Tibial artery (tissue), 4 donors: ENCODE measurements at regions not wholly inside any gene's neighbourhood (a gene's known extent, or its start where the extent isn't known, plus 50 kb on each side); places are given as distances from the start of the nearest gene placed in this dataset.

Source experiments
- DNase-seq, 2 donors: peaks; one replicate each; pipeline ENCODE4 v3.0.0-alpha.2; 2019
- H3K27ac ChIP-seq, 2 donors: fragments of 200-600 bp; sonication (generic) in 1 of 2; 1 replicate in 1 of 2; 2 replicates in 1 of 2; pipeline ENCODE4 v1.5.1; 2018 to 2019; ENCODE audit warnings: mild to moderate bottlenecking in 1 of 2
- H3K27me3 ChIP-seq, 2 donors: fragments of 200-600 bp; sonication (generic) in 1 of 2; one replicate each; pipeline versions ENCODE4 v1.5.1 to v1.6.0; 2016 to 2019
- H3K36me3 ChIP-seq, 3 donors: fragments of 200-600 bp; sonication (generic) in 2 of 3; one replicate each; pipeline ENCODE4 v1.5.1; 2016 to 2019; ENCODE audit warnings: mild to moderate bottlenecking in 2 of 3
- H3K4me1 ChIP-seq, 4 donors: fragments of 200-600 bp; sonication (generic) in 2 of 4; 1 replicate in 3 of 4; 2 replicates in 1 of 4; pipeline ENCODE4 v1.5.1; 2016 to 2019
- H3K4me3 ChIP-seq, 2 donors: fragments of 200-600 bp; sonication (generic) in 1 of 2; 1 replicate in 1 of 2; 2 replicates in 1 of 2; pipeline ENCODE4 v1.5.1; 2018 to 2019; ENCODE audit warnings: mild to moderate bottlenecking in 2 of 2
- H3K9me3 ChIP-seq, 3 donors: fragments of 200-600 bp; sonication (generic) in 1 of 3; one replicate each; pipeline ENCODE4 v1.5.1; 2016 to 2019
- intact Hi-C: fragments of 100-400 bp; cut with DNase I; formaldehyde crosslinking; loops from one replicate; pipeline ENCODE4 v1.15.0; 2023; ENCODE audit warnings: low total_unique reads
- TF ChIP-seq, protein P1 (sequence below), 2 experiments: fragments of 200-600 bp in 1 of 2; fragments of 450-650 bp in 1 of 2; IDR thresholded peaks; one replicate each; pipeline ENCODE4 v1.5.1; 2017 to 2019; ENCODE audit warnings: antibody characterized with exemption in 2 of 2, mild to moderate bottlenecking in 1 of 2, moderate library complexity in 1 of 2

DNA sequence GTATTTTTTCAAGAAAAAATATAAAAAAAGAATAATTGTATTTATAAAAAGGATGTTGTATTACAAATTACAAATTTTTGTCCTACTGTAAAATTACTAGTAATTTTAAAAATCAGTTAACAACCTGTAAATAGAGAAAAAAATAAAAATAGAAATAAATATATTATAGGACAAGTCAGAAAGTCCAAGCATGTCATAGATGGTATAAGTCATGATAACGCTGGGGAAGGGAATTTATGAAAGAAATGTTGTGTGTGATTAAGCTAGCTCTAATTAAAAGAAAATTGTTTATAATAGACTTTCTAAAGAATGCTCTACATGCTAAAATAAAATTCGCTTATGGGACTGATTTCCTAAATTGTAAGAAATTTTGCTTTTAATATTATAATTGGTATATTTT is 2329.9 kb downstream of the ARAP2 start:
- Histone ChIP-seq H3K36me3 (no peaks in the 10 kb centered on the region), H3K9me3 (no peaks in the 10 kb centered on the region), H3K4me3 (no peak overlapping the region), H3K4me1 (no peaks in the 10 kb centered on the region), H3K27me3 (no peaks in the 10 kb centered on the region), H3K27ac (no peak overlapping the region)
- DNase-seq: no peak
- TF ChIP-seq, protein P1, sequence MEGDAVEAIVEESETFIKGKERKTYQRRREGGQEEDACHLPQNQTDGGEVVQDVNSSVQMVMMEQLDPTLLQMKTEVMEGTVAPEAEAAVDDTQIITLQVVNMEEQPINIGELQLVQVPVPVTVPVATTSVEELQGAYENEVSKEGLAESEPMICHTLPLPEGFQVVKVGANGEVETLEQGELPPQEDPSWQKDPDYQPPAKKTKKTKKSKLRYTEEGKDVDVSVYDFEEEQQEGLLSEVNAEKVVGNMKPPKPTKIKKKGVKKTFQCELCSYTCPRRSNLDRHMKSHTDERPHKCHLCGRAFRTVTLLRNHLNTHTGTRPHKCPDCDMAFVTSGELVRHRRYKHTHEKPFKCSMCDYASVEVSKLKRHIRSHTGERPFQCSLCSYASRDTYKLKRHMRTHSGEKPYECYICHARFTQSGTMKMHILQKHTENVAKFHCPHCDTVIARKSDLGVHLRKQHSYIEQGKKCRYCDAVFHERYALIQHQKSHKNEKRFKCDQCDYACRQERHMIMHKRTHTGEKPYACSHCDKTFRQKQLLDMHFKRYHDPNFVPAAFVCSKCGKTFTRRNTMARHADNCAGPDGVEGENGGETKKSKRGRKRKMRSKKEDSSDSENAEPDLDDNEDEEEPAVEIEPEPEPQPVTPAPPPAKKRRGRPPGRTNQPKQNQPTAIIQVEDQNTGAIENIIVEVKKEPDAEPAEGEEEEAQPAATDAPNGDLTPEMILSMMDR (IDR thresholded peaks at IDR 0.05): no peak
- intact Hi-C loops: no loop called here

DNA sequence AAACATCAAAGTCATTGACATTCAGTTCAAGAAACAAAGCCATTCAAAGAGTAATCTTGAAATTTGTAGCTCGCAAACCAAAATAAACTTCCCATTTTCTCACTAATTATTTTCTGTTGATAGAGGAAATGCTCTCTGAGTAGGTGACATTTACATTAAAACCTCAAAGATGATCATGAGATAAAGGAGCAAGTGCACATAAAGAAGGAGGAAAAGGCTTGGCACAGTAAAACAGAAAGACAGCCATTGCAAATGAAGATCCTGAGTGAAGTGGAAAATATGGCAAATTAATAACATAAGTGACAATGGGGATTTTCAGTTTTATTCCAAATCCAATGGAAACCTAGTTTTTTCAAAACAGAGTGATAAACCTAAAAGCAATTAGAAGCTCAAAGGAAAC is 2320.8 kb downstream of the ARAP2 start:
- Histone ChIP-seq H3K4me1 (no peaks in the 10 kb centered on the region), H3K4me3 (no peak overlapping the region), H3K36me3 (no peaks in the 10 kb centered on the region), H3K27me3 (no peaks in the 10 kb centered on the region), H3K27ac (no peak overlapping the region), H3K9me3 (no peaks in the 10 kb centered on the region)
- TF ChIP-seq, protein P1 (IDR thresholded peaks at IDR 0.05): no peak
- no peak for DNase-seq
- intact Hi-C loops: no loop called here

DNA sequence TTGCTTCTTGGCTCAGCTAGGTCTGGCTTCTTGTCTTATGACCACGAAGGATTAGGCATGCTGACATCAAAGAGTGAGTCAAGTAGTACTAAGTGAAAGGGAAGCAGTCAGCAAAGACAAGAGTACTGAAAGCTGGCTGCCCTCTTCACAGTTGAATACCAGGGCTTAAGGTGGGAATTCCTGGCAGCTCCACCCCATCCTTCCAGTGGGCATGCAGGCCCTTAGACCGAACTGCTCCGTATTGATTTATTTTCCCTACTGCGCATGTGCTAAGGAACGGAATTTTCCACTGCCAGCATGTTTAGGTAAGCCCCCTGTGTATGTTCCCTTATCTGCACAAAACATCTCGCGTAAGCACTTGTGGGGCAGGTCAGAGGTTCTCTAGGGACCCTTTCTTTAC is 2320.1 kb downstream of the ARAP2 start:
- Histone ChIP-seq H3K27me3 (no peaks in the 10 kb centered on the region), H3K9me3 (no peaks in the 10 kb centered on the region), H3K27ac (no peak overlapping the region), H3K4me3 (no peak overlapping the region), H3K36me3 (no peaks in the 10 kb centered on the region), H3K4me1 (no peaks in the 10 kb centered on the region)
- TF ChIP-seq, protein P1 (IDR thresholded peaks at IDR 0.05): no peak
- no peak for DNase-seq
- intact Hi-C loops: no loop called here

GRCh38 chr4:33924811-33925210 is 2319.5 kb downstream of the ARAP2 start:
- DNase-seq: no peak
- TF ChIP-seq, protein P1 (IDR thresholded peaks at IDR 0.05): no peak
- Histone ChIP-seq H3K4me1 (no peaks in the 10 kb centered on the region), H3K36me3 (no peaks in the 10 kb centered on the region), H3K9me3 (no peaks in the 10 kb centered on the region), H3K4me3 (no peak overlapping the region), H3K27ac (no peak overlapping the region), H3K27me3 (no peaks in the 10 kb centered on the region)
- intact Hi-C loops: no loop called here

- Histone ChIP-seq H3K9me3 (no peaks in the 10 kb centered on the region), H3K27ac (no peak overlapping the region), H3K27me3 (no peaks in the 10 kb centered on the region), H3K4me1 (no peaks in the 10 kb centered on the region), H3K36me3 (no peaks in the 10 kb centered on the region), H3K4me3 (no peak overlapping the region)
- TF ChIP-seq, protein P1 (IDR thresholded peaks at IDR 0.05): no peak
- no peak for DNase-seq
- intact Hi-C loops: no loop called here
These were observed 2313.8 kb downstream of the ARAP2 start for GRCh38 chr4:33930497-33930896.

DNA sequence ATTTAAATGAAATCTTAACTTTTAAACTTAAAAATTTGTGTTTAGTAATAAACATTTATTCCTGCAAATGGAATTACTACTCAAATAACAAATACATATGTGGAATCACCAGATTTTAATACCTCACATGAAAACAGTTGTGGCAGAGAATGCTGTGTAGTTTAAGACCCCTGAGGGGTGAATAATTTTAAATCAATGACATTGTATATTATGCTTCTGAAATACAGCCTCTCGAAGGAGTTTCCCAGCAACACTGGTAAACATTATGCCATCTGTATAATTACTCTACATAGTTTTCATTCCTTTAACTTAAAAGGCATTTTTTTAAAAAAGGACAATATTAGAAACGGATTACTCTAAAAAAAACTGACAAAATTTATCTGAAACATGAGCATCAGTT is 2313.3 kb downstream of the ARAP2 start:
- DNase-seq: no peak
- Histone ChIP-seq H3K27ac (no peak overlapping the region), H3K27me3 (no peaks in the 10 kb centered on the region), H3K4me3 (no peak overlapping the region), H3K9me3 (no peaks in the 10 kb centered on the region), H3K36me3 (no peaks in the 10 kb centered on the region), H3K4me1 (no peaks in the 10 kb centered on the region)
- intact Hi-C loops: no loop called here
- TF ChIP-seq, protein P1 (IDR thresholded peaks at IDR 0.05): no peak
